Effector CD8-positive, alpha-beta T cell (primary cell): ENCODE measurements at regions not wholly inside any gene's neighbourhood (a gene's known extent, or its start where the extent isn't known, plus 50 kb on each side); places are given as distances from the start of the nearest gene placed in this dataset.

Source experiments
- DNase-seq: peaks from one replicate; lab custom pipeline; 2025; lab: John Stamatoyannopoulos, UW

DNA sequence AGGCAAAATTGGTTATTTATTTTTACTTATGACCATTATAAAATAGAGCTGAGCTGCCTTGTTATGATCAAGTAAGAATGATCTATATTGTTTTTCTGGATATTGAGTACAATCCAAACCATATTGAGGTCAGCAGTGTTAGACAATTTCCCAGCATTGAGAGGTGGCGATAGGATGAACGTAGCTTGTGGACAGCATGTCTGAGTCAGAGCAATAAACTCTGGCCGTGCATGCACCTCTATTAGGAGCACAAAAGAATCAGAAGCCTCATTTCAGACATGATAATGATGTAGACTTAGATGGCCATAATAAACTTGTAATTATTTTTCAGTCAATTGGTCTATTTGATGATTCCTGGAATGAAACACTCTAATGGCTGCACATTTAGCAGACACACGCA lies 491.6 kb downstream of the RIT2 start:
- DNase-seq = no peak

GRCh38 chr18:42632801-42633200 lies 482.7 kb downstream of the RIT2 start:
- DNase-seq = no peak

- no peak for DNase-seq
Observed at GRCh38 chr18:42635378-42636048, 480.0 kb downstream of the RIT2 start.

DNA sequence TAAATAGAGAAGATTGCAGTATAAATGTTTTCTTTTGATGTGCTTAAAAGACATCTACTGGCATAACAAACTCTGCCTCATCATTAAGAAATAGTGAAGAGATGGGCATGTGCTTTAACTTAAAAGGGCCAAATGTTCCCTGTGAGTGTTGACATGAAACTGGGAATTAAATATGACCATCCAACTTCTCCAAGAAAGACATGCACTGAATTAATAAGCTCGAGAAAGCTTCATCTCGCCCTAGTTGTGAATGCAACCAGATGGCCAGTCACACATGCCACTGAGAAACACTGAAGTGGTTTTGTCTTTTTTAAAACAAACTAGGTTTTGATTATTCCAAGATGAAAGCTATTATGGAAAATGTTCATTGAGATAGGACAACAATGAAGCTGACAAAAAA lies 479.2 kb downstream of the RIT2 start:
- DNase-seq = no peak

GRCh38 chr18:42640160-42640559 lies 475.3 kb downstream of the RIT2 start:
- DNase-seq = no peak

- DNase-seq = no peak
Observed at GRCh38 chr18:42641996-42642395, 473.5 kb downstream of the RIT2 start.

GRCh38 chr18:42644729-42645131 lies 470.8 kb downstream of the RIT2 start:
- DNase-seq = no peak

DNA sequence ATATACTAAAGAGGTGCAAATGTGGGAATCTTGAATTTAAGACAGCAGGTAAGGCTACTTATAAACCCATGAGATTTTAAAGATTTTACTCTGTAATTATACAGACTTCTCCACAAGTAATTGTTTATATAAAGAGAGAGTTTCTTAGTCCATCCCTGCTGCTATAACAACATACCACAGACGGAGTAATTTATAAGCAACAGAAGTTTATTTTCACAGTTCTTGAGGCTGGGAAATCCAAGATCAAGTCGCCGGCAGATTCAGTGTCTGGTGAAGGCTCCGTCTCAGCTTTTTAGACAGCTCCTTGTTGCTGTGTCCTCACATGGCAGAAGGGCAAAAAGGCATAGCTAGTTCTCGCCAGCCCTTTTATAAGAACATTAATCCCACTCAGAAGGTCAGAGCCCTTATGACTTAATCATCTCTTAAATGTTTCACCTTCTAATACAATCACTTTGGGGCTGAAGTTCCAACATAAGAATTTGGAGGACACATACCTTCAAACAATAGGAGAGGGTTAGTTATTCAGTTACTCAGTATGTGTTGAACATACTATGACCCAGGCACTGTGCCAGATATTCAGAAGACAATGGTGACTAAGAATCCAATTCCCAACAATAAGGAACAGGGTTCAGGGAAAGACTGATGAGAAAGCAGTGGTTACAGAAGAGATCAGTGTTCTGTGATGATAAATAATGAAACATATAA lies 466.0 kb downstream of the RIT2 start:
- DNase-seq = no peak

GRCh38 chr18:42654556-42654955 lies 460.9 kb downstream of the RIT2 start:
- DNase-seq = no peak

GRCh38 chr18:42657551-42657950 lies 457.9 kb downstream of the RIT2 start:
- DNase-seq = no peak

GRCh38 chr18:42658171-42658570 lies 457.3 kb downstream of the RIT2 start:
- no peak for DNase-seq

GRCh38 chr18:42659187-42659586 lies 456.3 kb downstream of the RIT2 start:
- DNase-seq = no peak

DNA sequence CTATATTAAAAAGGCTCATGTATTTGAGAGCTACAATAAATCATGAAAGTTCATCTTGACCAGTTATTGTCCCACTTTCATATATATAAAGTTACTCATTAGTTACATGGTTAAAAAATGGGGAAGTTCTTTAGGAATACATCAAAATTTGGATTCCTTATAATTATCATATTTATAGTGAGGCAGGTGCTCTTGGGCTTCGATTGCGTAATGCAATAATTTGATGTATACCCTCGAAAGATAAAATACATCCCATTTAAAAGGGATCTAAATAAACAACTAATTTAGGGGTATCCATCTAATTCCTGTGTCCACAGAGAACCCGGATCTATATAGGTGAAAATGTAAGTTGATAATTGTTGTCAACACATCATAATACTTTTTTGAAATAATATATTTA lies 444.6 kb downstream of the RIT2 start:
- no peak for DNase-seq

GRCh38 chr18:42675810-42676209 lies 439.7 kb downstream of the RIT2 start:
- DNase-seq = no peak

DNA sequence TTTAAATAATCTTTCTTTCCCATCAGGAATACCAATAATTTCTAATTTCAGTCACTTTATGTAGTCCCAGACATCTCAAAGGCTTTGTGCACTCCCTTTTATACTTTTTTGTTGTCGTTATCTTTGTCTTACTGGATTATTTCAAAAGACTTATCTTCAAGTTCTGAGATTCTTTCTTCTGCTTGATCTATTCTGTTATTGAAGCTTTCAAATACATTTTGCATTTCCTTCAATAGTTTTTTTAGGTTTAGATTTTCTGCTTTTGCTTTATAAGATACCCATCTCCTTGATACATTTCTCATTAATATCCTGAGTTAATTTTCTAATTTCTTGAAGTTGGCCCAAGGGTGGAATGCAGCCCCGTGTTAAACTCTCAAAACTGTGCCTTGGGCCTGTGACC lies 432.4 kb downstream of the RIT2 start:
- no peak for DNase-seq

- DNase-seq = no peak
Observed at GRCh38 chr18:42689310-42689709, 426.2 kb downstream of the RIT2 start.
